Prostate gland (tissue), 2 donors: ENCODE measurements at regions not wholly inside any gene's neighbourhood (a gene's known extent, or its start where the extent isn't known, plus 50 kb on each side); places are given as distances from the start of the nearest gene placed in this dataset.
"Not testable (repeated sequence)": the region's sequence is repeated elsewhere in the genome, so short reads cannot be mapped to it uniquely, and the experiment has no call there.

Source experiments
- DNase-seq: peaks from one replicate; pipeline ENCODE4 v3.0.0-alpha.2; 2019; ENCODE audit warnings: low spot score
- H3K27ac ChIP-seq, 2 donors: fragments of 200-600 bp; sonication (generic); 2 replicates each; pipeline ENCODE4 v1.5.1; 2017 to 2019
- H3K27me3 ChIP-seq: fragments of 200-600 bp; sonication (generic); replicated peaks from 2 replicates; pipeline ENCODE4 v1.5.1; 2019; ENCODE audit not compliant: insufficient read depth
- H3K36me3 ChIP-seq, 2 donors: fragments of 200-600 bp; sonication (generic); 1 replicate in 1 of 2; 2 replicates in 1 of 2; pipeline versions ENCODE4 v1.5.1 to v1.8.1; 2017 to 2019
- H3K4me1 ChIP-seq: fragments of 200-600 bp; sonication (generic); replicated peaks from 2 replicates; pipeline ENCODE4 v1.5.1; 2019
- H3K4me3 ChIP-seq, 2 donors: fragments of 200-600 bp; sonication (generic); 2 replicates each; pipeline ENCODE4 v1.5.1; 2017 to 2019
- H3K9me3 ChIP-seq: fragments of 200-600 bp; sonication (generic); 2 replicates; pipeline ENCODE4 v1.5.1; 2017
- POLR2A ChIP-seq: fragments of 450-650 bp; IDR thresholded peaks from one replicate; pipeline ENCODE4 v1.6.1; 2016; ENCODE audit warnings: antibody characterized with exemption, mild to moderate bottlenecking
- POLR2AphosphoS5 ChIP-seq: sonication (generic); formaldehyde crosslinking; IDR thresholded peaks from one replicate; pipeline ENCODE4 v1.6.1; 2017; ENCODE audit warnings: antibody characterized with exemption
- WGBS: methylation state at CpG from one replicate; pipeline ENCODE4 v1.1.5; 2018; 5-methylcytosine and 5-hydroxymethylcytosine counted together
- intact Hi-C: fragments of 100-400 bp; cut with DNase I; formaldehyde crosslinking; loops from one replicate; pipeline ENCODE4 v1.14.2; 2022
- TF ChIP-seq, protein P1 (sequence below), 4 experiments: fragments of 200-600 bp in 2 of 4; fragments of 450-650 bp in 2 of 4; sonication (generic) in 2 of 4; IDR thresholded peaks; 1 replicate in 3 of 4; 2 replicates in 1 of 4; pipeline ENCODE4 v1.5.1; 2016 to 2019; ENCODE audit warnings: antibody characterized with exemption in 4 of 4, mild to moderate bottlenecking in 2 of 4, moderate library complexity in 2 of 4

DNA sequence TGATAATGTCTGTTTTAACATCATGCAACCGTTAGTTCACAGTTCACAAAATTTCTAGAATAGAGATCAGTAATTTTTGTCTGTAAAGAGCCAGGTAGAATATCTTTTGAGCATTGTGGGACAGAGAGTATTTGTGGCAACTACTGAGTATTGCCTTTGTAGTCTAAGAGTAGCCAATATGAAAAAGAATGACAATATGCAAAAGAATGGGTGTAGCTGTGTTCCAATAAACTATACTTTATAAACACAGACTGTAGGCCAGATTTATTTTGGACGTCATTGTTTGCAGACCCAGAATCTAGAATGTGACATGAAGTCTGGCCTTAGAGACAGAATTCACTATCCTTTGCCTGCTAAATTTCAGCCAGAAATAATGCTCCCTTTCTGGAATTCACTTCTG lies 694.1 kb upstream of the MMS22L start:
- H3K4me1 ChIP-seq, result no peaks in the 10 kb centered on the region

DNA sequence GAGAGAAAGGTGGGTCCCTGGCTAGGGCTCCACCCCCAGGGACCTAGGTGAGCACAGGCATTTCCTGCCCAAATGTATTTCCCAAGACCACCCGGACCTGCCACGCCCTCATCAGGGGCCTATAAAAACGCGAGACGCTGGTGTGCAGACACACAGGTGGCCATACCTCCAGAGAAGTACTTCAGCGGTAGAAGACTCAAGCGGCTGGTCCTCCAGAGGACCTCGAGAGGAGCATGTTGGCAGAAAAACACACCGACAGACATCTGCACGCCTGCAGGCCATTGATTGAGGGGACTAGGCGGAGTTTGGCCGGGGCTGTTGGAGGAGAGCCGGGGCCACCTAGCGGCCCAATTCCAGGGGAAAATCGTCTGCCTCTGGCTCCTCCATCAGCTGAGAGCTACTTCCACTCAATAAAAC lies 695.8 kb upstream of the MMS22L start:
- DNase-seq, result no peak
- H3K36me3 ChIP-seq, result no peaks in the 10 kb centered on the region
- H3K9me3 ChIP-seq, result no peaks in the 10 kb centered on the region
- no peak overlapping the region for H3K27ac ChIP-seq
- no peaks in the 10 kb centered on the region for H3K27me3 ChIP-seq
- TF ChIP-seq, protein P1, sequence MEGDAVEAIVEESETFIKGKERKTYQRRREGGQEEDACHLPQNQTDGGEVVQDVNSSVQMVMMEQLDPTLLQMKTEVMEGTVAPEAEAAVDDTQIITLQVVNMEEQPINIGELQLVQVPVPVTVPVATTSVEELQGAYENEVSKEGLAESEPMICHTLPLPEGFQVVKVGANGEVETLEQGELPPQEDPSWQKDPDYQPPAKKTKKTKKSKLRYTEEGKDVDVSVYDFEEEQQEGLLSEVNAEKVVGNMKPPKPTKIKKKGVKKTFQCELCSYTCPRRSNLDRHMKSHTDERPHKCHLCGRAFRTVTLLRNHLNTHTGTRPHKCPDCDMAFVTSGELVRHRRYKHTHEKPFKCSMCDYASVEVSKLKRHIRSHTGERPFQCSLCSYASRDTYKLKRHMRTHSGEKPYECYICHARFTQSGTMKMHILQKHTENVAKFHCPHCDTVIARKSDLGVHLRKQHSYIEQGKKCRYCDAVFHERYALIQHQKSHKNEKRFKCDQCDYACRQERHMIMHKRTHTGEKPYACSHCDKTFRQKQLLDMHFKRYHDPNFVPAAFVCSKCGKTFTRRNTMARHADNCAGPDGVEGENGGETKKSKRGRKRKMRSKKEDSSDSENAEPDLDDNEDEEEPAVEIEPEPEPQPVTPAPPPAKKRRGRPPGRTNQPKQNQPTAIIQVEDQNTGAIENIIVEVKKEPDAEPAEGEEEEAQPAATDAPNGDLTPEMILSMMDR (IDR thresholded peaks at IDR 0.05), result no peak
- TF ChIP-seq POLR2A, result no peak
- TF ChIP-seq POLR2AphosphoS5, result no peak
- no peak overlapping the region for H3K4me3 ChIP-seq
- H3K4me1 ChIP-seq, result no peaks in the 10 kb centered on the region
- intact Hi-C loops, result no loop called here
- 88% methylated on average over 15 of the region's 15 CpGs for WGBS

More for the DNA sequence above, 694.1 kb upstream of the MMS22L start:
- Histone ChIP-seq H3K9me3 (no peaks in the 10 kb centered on the region), H3K27ac (no peak overlapping the region), H3K4me3 (no peak overlapping the region), H3K27me3 (no peaks in the 10 kb centered on the region), H3K36me3 (no peaks in the 10 kb centered on the region)
- no peak for TF ChIP-seq POLR2AphosphoS5
- no peak for TF ChIP-seq POLR2A
- TF ChIP-seq, protein P1 (IDR thresholded peaks at IDR 0.05), result no peak
- no peak for DNase-seq
- intact Hi-C loops, result no loop called here
- WGBS, result 43% methylated on average over 2 of the region's 2 CpGs

DNA sequence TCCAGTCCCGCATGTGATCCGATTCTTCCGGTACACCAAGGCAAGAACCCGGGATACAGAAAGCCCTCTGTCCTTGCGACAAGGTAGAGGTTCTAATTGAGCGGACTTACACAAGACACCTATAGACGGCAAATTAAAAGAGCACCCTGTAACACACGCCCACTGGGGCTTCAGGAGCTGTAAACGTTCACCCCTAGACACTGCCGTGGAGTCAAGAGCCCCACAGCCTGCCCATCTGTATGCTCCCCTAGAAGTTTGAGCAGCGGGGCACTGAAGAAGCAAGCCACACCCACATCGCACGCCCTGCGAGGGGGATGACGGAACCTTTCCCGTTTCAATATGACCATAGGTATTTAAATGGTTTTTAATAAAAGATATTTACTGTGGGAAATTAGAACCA lies 696.3 kb upstream of the MMS22L start:
- H3K9me3 ChIP-seq, H3K36me3 ChIP-seq, H3K27me3 ChIP-seq, intact Hi-C loops, H3K4me1 ChIP-seq, H3K4me3 ChIP-seq, H3K27ac ChIP-seq, DNase-seq: not testable (repeated sequence)
- WGBS, result 94% methylated on average over 16 of the region's 16 CpGs

DNA sequence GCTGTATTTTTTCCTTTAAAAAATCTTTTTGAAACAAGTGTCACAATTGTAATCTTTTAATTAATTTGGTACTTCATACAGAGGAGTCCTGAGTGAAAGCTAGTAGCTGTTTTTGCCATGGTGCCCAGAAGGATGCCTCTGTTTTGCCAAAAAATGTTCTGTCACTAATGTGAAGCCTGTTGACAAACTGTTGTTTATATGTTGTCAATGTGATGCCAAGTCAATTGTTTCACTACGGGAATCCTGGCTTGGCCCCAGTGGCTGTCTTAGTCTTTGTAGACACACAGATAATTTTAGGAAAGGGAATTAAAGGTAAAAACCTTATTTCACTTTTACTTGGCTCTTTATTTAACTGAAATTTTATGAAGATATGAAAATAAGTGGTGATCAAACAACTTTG lies 706.4 kb upstream of the MMS22L start:
- H3K36me3 ChIP-seq, result no peaks in the 10 kb centered on the region
- TF ChIP-seq POLR2A (no peak), POLR2AphosphoS5 (no peak)
- TF ChIP-seq, protein P1 (IDR thresholded peaks at IDR 0.05), result no peak
- no peaks in the 10 kb centered on the region for H3K27me3 ChIP-seq
- 22% methylated on average over 1 of the region's 1 CpG for WGBS
- no peaks in the 10 kb centered on the region for H3K9me3 ChIP-seq
- no peak for DNase-seq
- H3K27ac ChIP-seq, result no peak overlapping the region
- intact Hi-C loops, result no loop called here
- H3K4me3 ChIP-seq, result no peak overlapping the region
- H3K4me1 ChIP-seq, result no peaks in the 10 kb centered on the region

DNA sequence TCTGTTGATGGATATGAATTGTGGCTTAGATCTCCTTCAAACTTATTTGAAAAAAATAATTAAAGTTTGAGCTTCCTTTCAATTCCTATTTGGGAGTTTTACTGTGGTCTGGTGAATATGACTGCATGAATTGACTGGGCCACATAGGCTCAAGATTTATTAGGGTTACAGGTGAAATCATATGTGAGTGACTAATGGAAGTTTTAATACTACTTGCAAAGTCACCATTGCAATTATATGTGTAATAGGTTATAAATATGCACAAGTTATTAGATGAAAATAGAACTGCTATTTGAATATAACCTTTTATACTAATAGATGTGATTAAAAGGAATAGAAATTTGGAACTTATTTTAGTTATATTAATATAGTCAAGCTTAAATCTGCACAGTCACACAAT lies 712.1 kb upstream of the MMS22L start:
- DNase-seq, result no peak

More for the DNA sequence above, 712.1 kb upstream of the MMS22L start:
- Histone ChIP-seq H3K4me3 (no peak overlapping the region), H3K36me3 (no peaks in the 10 kb centered on the region), H3K27ac (no peak overlapping the region), H3K9me3 (no peaks in the 10 kb centered on the region), H3K4me1 (no peaks in the 10 kb centered on the region), H3K27me3 (no peaks in the 10 kb centered on the region)
- no peak for TF ChIP-seq POLR2A
- TF ChIP-seq, protein P1 (IDR thresholded peaks at IDR 0.05), result no peak
- intact Hi-C loops, result no loop called here
